ENCODE measurements at regions not wholly inside any gene's neighbourhood (a gene's known extent, or its start where the extent isn't known, plus 50 kb on each side); places are given as distances from the start of the nearest gene placed in this dataset.

DNA sequence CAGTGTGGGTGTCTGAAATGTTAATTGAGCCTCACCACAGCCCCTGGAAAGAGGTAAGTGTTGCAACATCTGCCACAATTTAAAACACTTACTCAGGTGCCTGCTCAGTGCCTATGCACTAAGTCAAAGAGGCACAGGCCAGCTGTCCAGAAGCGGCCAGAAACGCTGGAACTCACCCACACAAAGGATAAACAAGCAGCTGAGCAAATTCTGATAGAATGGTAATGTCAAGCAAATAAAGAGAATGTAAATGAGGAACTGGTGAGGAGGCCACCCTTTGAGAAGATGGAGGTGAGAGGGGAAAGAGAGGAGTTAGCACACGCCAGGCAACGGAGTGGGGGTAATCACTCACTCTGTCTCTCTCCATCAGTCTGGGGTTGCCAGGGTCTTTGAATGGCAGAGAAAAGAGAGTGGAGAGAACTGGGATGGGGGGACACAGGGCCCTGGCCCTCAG, 67.7 kb upstream of the SERP2 start:
- TF ChIP-seq, protein P1, sequence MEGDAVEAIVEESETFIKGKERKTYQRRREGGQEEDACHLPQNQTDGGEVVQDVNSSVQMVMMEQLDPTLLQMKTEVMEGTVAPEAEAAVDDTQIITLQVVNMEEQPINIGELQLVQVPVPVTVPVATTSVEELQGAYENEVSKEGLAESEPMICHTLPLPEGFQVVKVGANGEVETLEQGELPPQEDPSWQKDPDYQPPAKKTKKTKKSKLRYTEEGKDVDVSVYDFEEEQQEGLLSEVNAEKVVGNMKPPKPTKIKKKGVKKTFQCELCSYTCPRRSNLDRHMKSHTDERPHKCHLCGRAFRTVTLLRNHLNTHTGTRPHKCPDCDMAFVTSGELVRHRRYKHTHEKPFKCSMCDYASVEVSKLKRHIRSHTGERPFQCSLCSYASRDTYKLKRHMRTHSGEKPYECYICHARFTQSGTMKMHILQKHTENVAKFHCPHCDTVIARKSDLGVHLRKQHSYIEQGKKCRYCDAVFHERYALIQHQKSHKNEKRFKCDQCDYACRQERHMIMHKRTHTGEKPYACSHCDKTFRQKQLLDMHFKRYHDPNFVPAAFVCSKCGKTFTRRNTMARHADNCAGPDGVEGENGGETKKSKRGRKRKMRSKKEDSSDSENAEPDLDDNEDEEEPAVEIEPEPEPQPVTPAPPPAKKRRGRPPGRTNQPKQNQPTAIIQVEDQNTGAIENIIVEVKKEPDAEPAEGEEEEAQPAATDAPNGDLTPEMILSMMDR (IDR thresholded peaks at IDR 0.05; ENCODE audit: insufficient read depth, low read depth, low read length, missing control alignments): no peak
- no peak for DNase-seq (ENCODE audit: low read depth)
- H3K4me3 ChIP-seq (ENCODE audit: low read depth, low read length): no peak overlapping the region

DNA sequence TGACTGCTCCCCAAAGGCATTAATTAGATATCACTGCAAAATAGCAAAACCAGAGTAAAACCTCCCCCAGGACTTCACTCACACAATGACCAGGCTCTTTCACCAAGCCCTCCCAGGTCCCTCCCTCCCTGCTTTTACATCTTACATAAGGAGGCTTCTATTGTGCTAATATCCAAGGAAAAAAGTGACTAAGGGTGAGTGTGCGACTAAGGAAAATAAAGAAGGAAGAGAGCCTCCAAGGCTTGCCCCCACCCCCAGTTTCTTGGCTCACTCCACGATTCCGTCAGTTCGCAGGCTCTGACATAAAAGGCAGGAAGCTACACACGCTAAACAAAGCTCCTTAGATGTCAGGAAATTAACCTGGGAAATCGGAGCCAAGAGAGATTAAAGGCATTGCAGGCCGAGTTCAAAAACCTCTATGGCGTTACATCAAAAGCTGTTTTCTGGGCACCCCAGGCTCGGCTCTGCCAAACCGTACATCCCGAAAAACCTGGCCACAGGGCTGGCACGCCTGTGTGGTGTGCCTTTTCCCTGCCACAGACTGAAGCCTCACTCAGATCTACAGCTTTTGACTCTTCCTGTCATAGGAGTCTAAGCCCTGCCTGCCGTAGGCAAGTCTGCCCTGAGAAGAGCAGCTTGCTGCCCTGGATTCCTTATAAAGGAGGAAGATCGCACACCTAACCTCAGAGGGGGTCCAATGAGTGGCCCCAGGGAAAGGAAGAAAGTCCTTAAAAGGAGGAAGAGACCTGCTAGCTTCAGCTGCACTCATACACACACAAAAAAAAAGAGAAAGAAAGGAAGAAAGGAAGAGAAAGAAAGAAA, 67.0 kb upstream of the SERP2 start:
- no peak for DNase-seq (ENCODE audit: low read depth)
- TF ChIP-seq, protein P1 (IDR thresholded peaks at IDR 0.05; ENCODE audit: insufficient read depth, low read depth, low read length, missing control alignments): no peak
- no peak overlapping the region for H3K4me3 ChIP-seq (ENCODE audit: low read depth, low read length)

DNA sequence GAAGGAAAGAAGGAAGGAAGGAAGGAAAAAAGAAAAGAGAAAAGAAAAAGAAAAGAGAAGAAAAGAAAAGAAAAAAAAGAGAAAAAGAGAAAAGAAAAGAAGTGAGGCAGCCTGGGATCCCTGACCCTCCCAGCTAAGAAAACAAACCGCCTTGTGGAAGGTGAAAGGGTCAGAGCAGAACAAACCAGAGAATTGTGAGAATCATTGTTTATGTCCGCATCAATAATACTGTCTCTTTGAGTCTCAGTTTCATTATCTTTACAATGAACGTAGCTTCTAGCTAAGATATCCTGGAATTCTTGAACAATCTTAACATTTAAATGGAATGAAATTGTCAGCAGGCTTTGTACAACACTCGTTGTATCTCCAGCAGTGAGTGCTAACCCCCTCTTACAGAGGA, 66.4 kb upstream of the SERP2 start:
- no peak overlapping the region for H3K4me3 ChIP-seq (ENCODE audit: low read depth, low read length)
- TF ChIP-seq, protein P1 (IDR thresholded peaks at IDR 0.05; ENCODE audit: insufficient read depth, low read depth, low read length, missing control alignments): no peak
- DNase-seq (ENCODE audit: low read depth): no peak

DNA sequence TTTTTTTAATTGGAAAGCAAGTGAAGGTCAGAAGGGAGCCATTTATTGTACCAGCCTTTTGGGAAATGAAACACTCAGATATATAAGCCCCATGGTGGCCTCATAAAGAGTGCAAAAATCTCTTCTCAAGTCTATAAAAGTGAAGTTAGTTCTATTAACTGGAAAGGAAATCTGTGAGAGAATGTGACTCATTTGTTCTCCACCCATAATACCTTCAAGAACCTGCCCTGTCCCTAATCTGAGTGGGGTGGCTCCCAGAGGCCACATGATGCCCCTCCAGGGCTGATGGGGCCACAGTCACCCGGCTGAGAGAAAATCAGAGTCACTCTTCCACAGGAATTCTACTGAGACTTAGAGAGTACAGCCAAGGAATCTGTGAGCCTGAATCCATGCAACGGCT, 65.8 kb upstream of the SERP2 start:
- DNase-seq (ENCODE audit: low read depth): no peak
- H3K4me3 ChIP-seq (ENCODE audit: low read depth, low read length): no peak overlapping the region
- TF ChIP-seq, protein P1 (IDR thresholded peaks at IDR 0.05; ENCODE audit: insufficient read depth, low read depth, low read length, missing control alignments): no peak

DNA sequence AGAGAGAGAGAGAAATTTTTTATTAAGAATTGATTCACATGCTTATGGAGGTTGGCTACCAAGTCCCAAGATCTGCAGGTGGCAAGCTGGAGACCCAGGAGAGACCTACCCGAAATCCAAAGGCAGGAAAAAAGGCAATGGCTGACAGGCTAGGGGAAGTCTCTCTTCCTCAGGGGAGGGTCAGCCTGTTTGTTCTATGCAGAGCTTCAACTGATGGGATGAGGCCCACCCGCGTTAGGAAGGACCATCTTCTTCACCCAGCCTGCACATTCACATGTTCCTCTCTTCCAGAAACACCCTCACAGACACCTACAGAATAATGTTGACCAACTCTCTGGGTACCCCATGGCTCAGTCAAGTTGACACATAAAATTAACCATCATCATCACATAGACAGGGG, 65.3 kb upstream of the SERP2 start:
- no peak overlapping the region for H3K4me3 ChIP-seq (ENCODE audit: low read depth, low read length)
- no peak for DNase-seq (ENCODE audit: low read depth)
- TF ChIP-seq, protein P1 (IDR thresholded peaks at IDR 0.05; ENCODE audit: insufficient read depth, low read depth, low read length, missing control alignments): no peak

DNA sequence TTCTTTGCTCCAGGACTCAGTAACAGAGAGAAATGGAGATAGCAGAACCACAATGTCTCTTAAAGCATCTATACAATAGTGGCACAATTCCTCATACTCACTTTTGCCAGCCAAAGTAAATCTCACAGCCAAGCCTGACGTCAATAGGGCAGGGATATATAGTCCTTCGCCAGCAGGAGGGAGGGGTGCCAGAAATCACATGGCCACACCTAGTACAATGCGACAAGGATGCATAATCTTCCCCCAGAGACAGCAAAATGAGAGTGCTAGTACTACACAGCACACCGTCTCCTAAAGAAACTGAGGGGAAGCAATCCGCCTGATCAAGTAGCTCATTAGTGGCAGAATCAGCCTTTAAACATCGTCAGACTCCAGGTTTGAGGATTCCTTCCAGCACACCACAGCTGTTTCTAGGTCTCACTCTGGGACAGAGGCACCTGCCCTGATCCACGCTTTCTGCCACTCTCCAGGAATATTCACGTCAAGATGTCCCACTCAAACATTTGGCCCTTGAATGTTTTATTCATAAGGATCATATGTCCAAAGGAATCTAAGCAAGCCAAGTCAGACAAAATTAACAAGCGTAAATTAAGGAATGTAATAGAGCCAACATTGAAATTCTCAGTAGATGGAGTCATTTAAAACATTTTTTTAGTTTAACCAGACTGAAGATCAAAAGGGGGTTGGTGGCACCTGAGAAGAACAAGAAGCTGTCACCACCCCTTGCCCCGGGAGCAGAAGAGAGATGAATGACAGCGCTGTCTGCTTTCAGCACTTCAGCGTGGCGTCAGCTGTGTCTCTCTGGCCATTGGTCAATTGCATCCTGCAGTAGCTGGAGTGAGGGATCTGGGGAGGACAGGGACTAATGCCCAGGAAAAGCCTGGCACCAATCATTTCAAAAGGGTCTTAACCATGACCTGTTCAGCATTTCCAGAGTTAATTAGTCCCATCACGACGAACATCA, 63.5 kb upstream of the SERP2 start:
- no peak overlapping the region for H3K4me3 ChIP-seq (ENCODE audit: low read depth, low read length)
- DNase-seq (ENCODE audit: low read depth): no peak
- TF ChIP-seq, protein P1 (IDR thresholded peaks at IDR 0.05; ENCODE audit: insufficient read depth, low read depth, low read length, missing control alignments): no peak

Measured in GM12865 (cell line).